ENCODE measurements at regions not wholly inside any gene's neighbourhood (a gene's known extent, or its start where the extent isn't known, plus 50 kb on each side); places are given as distances from the start of the nearest gene placed in this dataset.

GRCh38 chr14:97499790-97500481 lies 702.8 kb downstream of the VRK1 start:
- Histone ChIP-seq H3K4me2 (ENCODE audit: low read length) (no peak overlapping the region), H3K9me2 (ENCODE audit: insufficient read depth, low read length) (no peaks in the 10 kb centered on the region), H3K4me3 (ENCODE audit: low read length) (no peak overlapping the region), H3K27ac (ENCODE audit: low read length) (no peak overlapping the region), H4K20me1 (ENCODE audit: insufficient read depth) (no peaks in the 10 kb centered on the region), H3K79me2 (replicated peaks; ENCODE audit: insufficient read depth, low read length) (no peaks in the 10 kb centered on the region), H3F3A (ENCODE audit: insufficient read depth, low read length, poor library complexity, severe bottlenecking) (no peaks in the 10 kb centered on the region), H3K36me3 (ENCODE audit: insufficient read depth, low read length) (no peaks in the 10 kb centered on the region), H3K9ac (ENCODE audit: low read length) (no peak overlapping the region), H3K27me3 (ENCODE audit: insufficient read depth, low read depth, low read length) (no peaks in the 10 kb centered on the region), H2AFZ (ENCODE audit: low read depth, low read length) (no peak overlapping the region), H3K9me3 (ENCODE audit: low read length) (no peaks in the 10 kb centered on the region)
- TF ChIP-seq SMC3 (conservative IDR thresholded peaks at IDR 0.05; ENCODE audit: poor library complexity) (no peak), REST (IDR thresholded peaks at IDR 0.05; ENCODE audit: borderline replicate concordance) (no peak), CTCF (IDR thresholded peaks at IDR 0.05; ENCODE audit: poor library complexity, severe bottlenecking) (no peak), EP300 (conservative IDR thresholded peaks at IDR 0.05; ENCODE audit: poor library complexity, severe bottlenecking) (no peak), MXI1 (conservative IDR thresholded peaks at IDR 0.05; ENCODE audit: poor library complexity, severe bottlenecking) (no peak), TAF1 (IDR thresholded peaks at IDR 0.05; ENCODE audit: low read depth) (no peak), RAD21 (conservative IDR thresholded peaks at IDR 0.05) (no peak), POLR2AphosphoS5 (IDR thresholded peaks at IDR 0.05) (no peak), EZH2 (IDR thresholded peaks at IDR 0.05; ENCODE audit: borderline replicate concordance, insufficient read depth, low read length, poor library complexity, severe bottlenecking) (no peak)

- Histone ChIP-seq H3K4me3 (ENCODE audit: low read length) (no peak overlapping the region), H3F3A (ENCODE audit: insufficient read depth, low read length, poor library complexity, severe bottlenecking) (no peaks in the 10 kb centered on the region), H3K27me3 (ENCODE audit: insufficient read depth, low read depth, low read length) (no peaks in the 10 kb centered on the region), H3K9ac (ENCODE audit: low read length) (no peak overlapping the region), H3K36me3 (ENCODE audit: insufficient read depth, low read length) (no peaks in the 10 kb centered on the region), H3K4me2 (ENCODE audit: low read length) (no peak overlapping the region), H3K27ac (ENCODE audit: low read length) (no peak overlapping the region), H3K9me2 (ENCODE audit: insufficient read depth, low read length) (no peaks in the 10 kb centered on the region), H3K9me3 (ENCODE audit: low read length) (no peaks in the 10 kb centered on the region), H2AFZ (ENCODE audit: low read depth, low read length) (no peak overlapping the region), H3K79me2 (replicated peaks; ENCODE audit: insufficient read depth, low read length) (no peaks in the 10 kb centered on the region), H4K20me1 (ENCODE audit: insufficient read depth) (no peaks in the 10 kb centered on the region)
- TF ChIP-seq EZH2 (IDR thresholded peaks at IDR 0.05; ENCODE audit: borderline replicate concordance, insufficient read depth, low read length, poor library complexity, severe bottlenecking) (no peak), CTCF (IDR thresholded peaks at IDR 0.05; ENCODE audit: poor library complexity, severe bottlenecking) (no peak), RAD21 (conservative IDR thresholded peaks at IDR 0.05) (no peak)
Measured at GRCh38 chr14:97506626-97507025, 709.4 kb downstream of the VRK1 start.

Measured in neural cell (in vitro differentiated cells).